Liver (tissue), 8 donors: ENCODE measurements at regions not wholly inside any gene's neighbourhood (a gene's known extent, or its start where the extent isn't known, plus 50 kb on each side); places are given as distances from the start of the nearest gene placed in this dataset.

ENCODE experiments used
- DNase-seq: peaks from one replicate; pipeline ENCODE4 v3.0.0-alpha.2; 2017; ENCODE audit warnings: low spot score
- H3K27ac ChIP-seq, 2 donors: one replicate each; pipeline ENCODE4 v1.7.0; 2013; ENCODE audit warnings: inconsistent platforms in 2 of 2, low read length in 2 of 2, control low read depth in 1 of 2, low read depth in 1 of 2, mild to moderate bottlenecking in 1 of 2
- H3K27me3 ChIP-seq, 4 donors: one replicate each; pipeline versions ENCODE4 v1.6.1 to v1.7.0; 2013; ENCODE audit warnings: low read length in 3 of 4, inconsistent platforms in 1 of 4, mild to moderate bottlenecking in 1 of 4, moderate library complexity in 1 of 4; ENCODE audit not compliant: control insufficient read depth in 4 of 4, insufficient read depth in 4 of 4
- H3K36me3 ChIP-seq, 4 donors: one replicate each; pipeline versions ENCODE4 v1.6.1 to v1.7.0; 2013; ENCODE audit warnings: low read length in 3 of 4, mild to moderate bottlenecking in 3 of 4, low read depth in 1 of 4, moderate library complexity in 1 of 4; ENCODE audit not compliant: control insufficient read depth in 4 of 4, insufficient read depth in 3 of 4
- H3K4me1 ChIP-seq, 4 donors: one replicate each; pipeline versions ENCODE4 v1.6.1 to v1.7.0; 2013; ENCODE audit warnings: low read length in 3 of 4, mild to moderate bottlenecking in 3 of 4, moderate library complexity in 1 of 4; ENCODE audit not compliant: control insufficient read depth in 4 of 4, insufficient read depth in 4 of 4
- H3K4me3 ChIP-seq, 3 donors: one replicate each; pipeline versions ENCODE4 v1.6.1 to v1.7.0; 2013; ENCODE audit warnings: low read length in 3 of 3, control low read depth in 1 of 3, low read depth in 1 of 3, mild to moderate bottlenecking in 1 of 3
- H3K9ac ChIP-seq, 2 donors: one replicate each; pipeline ENCODE4 v1.7.0; 2013; ENCODE audit warnings: low read length in 2 of 2, mild to moderate bottlenecking in 2 of 2, moderate library complexity in 2 of 2, control low read depth in 1 of 2, low read depth in 1 of 2
- H3K9me3 ChIP-seq, 4 donors: one replicate each; pipeline versions ENCODE4 v1.6.1 to v1.7.0; 2013; ENCODE audit warnings: low read length in 3 of 4; ENCODE audit not compliant: control insufficient read depth in 4 of 4
- EGR1 ChIP-seq, 2 donors: IDR thresholded peaks; 2 replicates each; pipeline ENCODE4 v1.6.1; 2016 to 2018; ENCODE audit warnings: antibody characterized with exemption in 2 of 2, low read depth in 2 of 2
- FOXA1 ChIP-seq: IDR thresholded peaks from 2 replicates; pipeline ENCODE4 v1.6.1; 2016; ENCODE audit warnings: antibody characterized with exemption
- FOXA2 ChIP-seq: IDR thresholded peaks from 2 replicates; pipeline ENCODE4 v1.6.1; 2016; ENCODE audit warnings: antibody characterized with exemption
- GABPA ChIP-seq, 2 donors: IDR thresholded peaks in 1 of 2; conservative IDR thresholded peaks in 1 of 2; 2 replicates each; pipeline ENCODE4 v1.6.1; 2016; ENCODE audit warnings: antibody characterized with exemption in 2 of 2, mild to moderate bottlenecking in 1 of 2, moderate library complexity in 1 of 2
- HNF4A ChIP-seq, 2 donors: conservative IDR thresholded peaks; 2 replicates each; pipeline ENCODE4 v1.6.1; 2016; ENCODE audit warnings: antibody characterized with exemption in 2 of 2, mild to moderate bottlenecking in 2 of 2
- HNF4G ChIP-seq: IDR thresholded peaks from 2 replicates; pipeline ENCODE4 v1.6.1; 2016; ENCODE audit warnings: antibody characterized with exemption
- JUND ChIP-seq, 2 donors: IDR thresholded peaks; 2 replicates each; pipeline ENCODE4 v1.6.1; 2016; ENCODE audit warnings: antibody characterized with exemption in 2 of 2
- NR2F2 ChIP-seq: IDR thresholded peaks from 2 replicates; pipeline ENCODE4 v1.6.1; 2016; ENCODE audit warnings: antibody characterized with exemption
- RAD21 ChIP-seq, 2 donors: IDR thresholded peaks; 2 replicates each; pipeline ENCODE4 v1.6.1; 2016; ENCODE audit warnings: antibody characterized with exemption in 2 of 2, mild to moderate bottlenecking in 2 of 2
- RXRA ChIP-seq, 2 donors: IDR thresholded peaks; 2 replicates each; pipeline ENCODE4 v1.6.1; 2017 to 2018; ENCODE audit warnings: antibody characterized with exemption in 2 of 2, mild to moderate bottlenecking in 1 of 2
- SP1 ChIP-seq: IDR thresholded peaks from 2 replicates; pipeline ENCODE4 v1.6.1; 2018; ENCODE audit warnings: antibody characterized with exemption, mild to moderate bottlenecking
- TAF1 ChIP-seq: conservative IDR thresholded peaks from 2 replicates; pipeline ENCODE4 v1.6.1; 2016; ENCODE audit warnings: antibody characterized with exemption, mild to moderate bottlenecking
- YY1 ChIP-seq: IDR thresholded peaks from 2 replicates; pipeline ENCODE4 v1.6.1; 2016; ENCODE audit warnings: antibody characterized with exemption, mild to moderate bottlenecking
- WGBS: extraction: QIAGEN DNeasy Blood & Tissue Kit; methylation state at CpG from one replicate; pipeline ENCODE4 v1.1.7; 2013; 5-methylcytosine and 5-hydroxymethylcytosine counted together
- TF ChIP-seq, protein P1 (sequence below): IDR thresholded peaks from 2 replicates; pipeline ENCODE4 v1.6.1; 2016; ENCODE audit warnings: antibody characterized with exemption, mild to moderate bottlenecking
- TF ChIP-seq, protein P2 (sequence below): IDR thresholded peaks from 2 replicates; pipeline ENCODE4 v1.6.1; 2016; ENCODE audit warnings: antibody characterized with exemption
- TF ChIP-seq, protein P3 (sequence below): fragments of 150-350 bp; IDR thresholded peaks from 2 replicates; pipeline ENCODE4 v1.5.1; 2017; ENCODE audit warnings: improper control_type of control experiment, low read depth, low read length; ENCODE audit not compliant: missing input control
- TF ChIP-seq, protein P4 (sequence below): IDR thresholded peaks from 2 replicates; pipeline ENCODE4 v1.6.1; 2016; ENCODE audit warnings: antibody characterized with exemption
- donor health status: healthy.
- donor health status: healthy.
- donor health status: healthy.
- donor health status: healthy.
- donor health status: healthy.

DNA sequence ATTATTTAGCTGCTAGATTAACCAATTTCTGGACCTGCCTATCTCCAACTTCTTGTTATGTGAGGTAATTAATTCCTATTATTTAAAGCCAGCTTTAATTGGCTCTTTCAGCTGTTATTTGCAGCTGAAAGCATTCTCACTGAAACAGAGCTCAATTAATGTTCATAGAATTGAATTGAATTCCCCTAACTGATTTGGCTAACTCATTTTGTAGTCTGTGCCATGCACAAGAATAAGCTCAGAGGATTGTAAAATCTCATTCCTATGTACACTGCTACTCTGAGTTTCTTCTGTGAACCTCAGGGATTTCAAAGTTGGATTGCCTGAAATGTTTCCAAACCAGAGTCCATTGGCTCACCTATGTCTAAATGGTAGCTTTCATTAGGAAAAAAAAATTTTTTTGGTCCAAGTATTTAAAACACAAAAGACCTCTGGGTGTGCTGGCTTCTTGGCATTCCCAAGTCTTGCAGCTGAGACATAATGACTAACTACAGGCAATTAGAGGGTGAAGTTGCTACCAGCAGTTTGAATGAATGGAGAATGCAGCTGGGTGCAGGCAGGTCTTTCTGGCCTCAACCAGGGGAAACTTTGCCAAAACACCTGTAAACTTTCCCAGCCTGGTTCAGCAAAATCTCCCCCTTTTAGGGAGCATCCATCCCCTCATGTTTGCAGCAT lies 134.3 kb downstream of the EDEM1 start (continued):
- no peak for TF ChIP-seq EGR1 (IDR thresholded peaks at IDR 0.05; ENCODE audit: low read depth in 2 of 2)

DNA sequence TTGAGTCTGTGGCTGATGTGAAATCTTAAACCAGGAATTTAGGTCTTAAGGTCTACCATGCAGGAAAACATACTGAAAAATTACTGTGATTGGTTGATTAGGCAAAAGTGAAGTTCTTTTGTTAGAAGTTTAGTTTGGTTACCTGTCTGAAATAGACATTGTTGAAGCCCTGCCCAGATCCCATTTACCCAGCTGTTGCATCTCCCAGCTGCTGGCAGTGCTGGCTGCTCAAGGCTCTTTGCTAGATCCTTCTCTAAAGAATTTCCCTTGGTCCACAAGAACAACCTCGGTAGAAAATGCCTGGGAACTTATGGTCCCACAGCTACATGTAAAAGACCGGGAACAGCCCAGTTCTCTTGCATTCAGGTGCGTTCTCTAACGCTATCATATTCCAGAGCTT lies 137.3 kb downstream of the EDEM1 start:
- Histone ChIP-seq H3K27ac (no peak overlapping the region), H3K9me3 (no peaks in the 10 kb centered on the region), H3K9ac (no peak overlapping the region), H3K36me3 (no peaks in the 10 kb centered on the region), H3K27me3 (peaks cover 0 to 3% (median 0%) of the 10 kb centered on the region in 4 donors), H3K4me1 (no peaks in the 10 kb centered on the region), H3K4me3 (no peak overlapping the region)
- DNase-seq: no peak
- TF ChIP-seq EGR1 (IDR thresholded peaks at IDR 0.05; ENCODE audit: low read depth in 2 of 2) (no peak), SP1 (no peak), GABPA (IDR thresholded peaks at IDR 0.05 in 1 of 2, conservative IDR thresholded peaks at IDR 0.05 in 1 of 2) (no peak), FOXA2 (no peak), HNF4G (no peak), NR2F2 (no peak), RAD21 (IDR thresholded peaks at IDR 0.05) (no peak), RXRA (IDR thresholded peaks at IDR 0.05) (no peak), YY1 (no peak), JUND (IDR thresholded peaks at IDR 0.05) (no peak), HNF4A (conservative IDR thresholded peaks at IDR 0.05) (no peak), TAF1 (no peak), FOXA1 (no peak)
- TF ChIP-seq, protein P1, sequence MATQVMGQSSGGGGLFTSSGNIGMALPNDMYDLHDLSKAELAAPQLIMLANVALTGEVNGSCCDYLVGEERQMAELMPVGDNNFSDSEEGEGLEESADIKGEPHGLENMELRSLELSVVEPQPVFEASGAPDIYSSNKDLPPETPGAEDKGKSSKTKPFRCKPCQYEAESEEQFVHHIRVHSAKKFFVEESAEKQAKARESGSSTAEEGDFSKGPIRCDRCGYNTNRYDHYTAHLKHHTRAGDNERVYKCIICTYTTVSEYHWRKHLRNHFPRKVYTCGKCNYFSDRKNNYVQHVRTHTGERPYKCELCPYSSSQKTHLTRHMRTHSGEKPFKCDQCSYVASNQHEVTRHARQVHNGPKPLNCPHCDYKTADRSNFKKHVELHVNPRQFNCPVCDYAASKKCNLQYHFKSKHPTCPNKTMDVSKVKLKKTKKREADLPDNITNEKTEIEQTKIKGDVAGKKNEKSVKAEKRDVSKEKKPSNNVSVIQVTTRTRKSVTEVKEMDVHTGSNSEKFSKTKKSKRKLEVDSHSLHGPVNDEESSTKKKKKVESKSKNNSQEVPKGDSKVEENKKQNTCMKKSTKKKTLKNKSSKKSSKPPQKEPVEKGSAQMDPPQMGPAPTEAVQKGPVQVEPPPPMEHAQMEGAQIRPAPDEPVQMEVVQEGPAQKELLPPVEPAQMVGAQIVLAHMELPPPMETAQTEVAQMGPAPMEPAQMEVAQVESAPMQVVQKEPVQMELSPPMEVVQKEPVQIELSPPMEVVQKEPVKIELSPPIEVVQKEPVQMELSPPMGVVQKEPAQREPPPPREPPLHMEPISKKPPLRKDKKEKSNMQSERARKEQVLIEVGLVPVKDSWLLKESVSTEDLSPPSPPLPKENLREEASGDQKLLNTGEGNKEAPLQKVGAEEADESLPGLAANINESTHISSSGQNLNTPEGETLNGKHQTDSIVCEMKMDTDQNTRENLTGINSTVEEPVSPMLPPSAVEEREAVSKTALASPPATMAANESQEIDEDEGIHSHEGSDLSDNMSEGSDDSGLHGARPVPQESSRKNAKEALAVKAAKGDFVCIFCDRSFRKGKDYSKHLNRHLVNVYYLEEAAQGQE: no peak
- TF ChIP-seq, protein P2, sequence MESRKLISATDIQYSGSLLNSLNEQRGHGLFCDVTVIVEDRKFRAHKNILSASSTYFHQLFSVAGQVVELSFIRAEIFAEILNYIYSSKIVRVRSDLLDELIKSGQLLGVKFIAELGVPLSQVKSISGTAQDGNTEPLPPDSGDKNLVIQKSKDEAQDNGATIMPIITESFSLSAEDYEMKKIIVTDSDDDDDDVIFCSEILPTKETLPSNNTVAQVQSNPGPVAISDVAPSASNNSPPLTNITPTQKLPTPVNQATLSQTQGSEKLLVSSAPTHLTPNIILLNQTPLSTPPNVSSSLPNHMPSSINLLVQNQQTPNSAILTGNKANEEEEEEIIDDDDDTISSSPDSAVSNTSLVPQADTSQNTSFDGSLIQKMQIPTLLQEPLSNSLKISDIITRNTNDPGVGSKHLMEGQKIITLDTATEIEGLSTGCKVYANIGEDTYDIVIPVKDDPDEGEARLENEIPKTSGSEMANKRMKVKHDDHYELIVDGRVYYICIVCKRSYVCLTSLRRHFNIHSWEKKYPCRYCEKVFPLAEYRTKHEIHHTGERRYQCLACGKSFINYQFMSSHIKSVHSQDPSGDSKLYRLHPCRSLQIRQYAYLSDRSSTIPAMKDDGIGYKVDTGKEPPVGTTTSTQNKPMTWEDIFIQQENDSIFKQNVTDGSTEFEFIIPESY: no peak
- TF ChIP-seq, protein P3, sequence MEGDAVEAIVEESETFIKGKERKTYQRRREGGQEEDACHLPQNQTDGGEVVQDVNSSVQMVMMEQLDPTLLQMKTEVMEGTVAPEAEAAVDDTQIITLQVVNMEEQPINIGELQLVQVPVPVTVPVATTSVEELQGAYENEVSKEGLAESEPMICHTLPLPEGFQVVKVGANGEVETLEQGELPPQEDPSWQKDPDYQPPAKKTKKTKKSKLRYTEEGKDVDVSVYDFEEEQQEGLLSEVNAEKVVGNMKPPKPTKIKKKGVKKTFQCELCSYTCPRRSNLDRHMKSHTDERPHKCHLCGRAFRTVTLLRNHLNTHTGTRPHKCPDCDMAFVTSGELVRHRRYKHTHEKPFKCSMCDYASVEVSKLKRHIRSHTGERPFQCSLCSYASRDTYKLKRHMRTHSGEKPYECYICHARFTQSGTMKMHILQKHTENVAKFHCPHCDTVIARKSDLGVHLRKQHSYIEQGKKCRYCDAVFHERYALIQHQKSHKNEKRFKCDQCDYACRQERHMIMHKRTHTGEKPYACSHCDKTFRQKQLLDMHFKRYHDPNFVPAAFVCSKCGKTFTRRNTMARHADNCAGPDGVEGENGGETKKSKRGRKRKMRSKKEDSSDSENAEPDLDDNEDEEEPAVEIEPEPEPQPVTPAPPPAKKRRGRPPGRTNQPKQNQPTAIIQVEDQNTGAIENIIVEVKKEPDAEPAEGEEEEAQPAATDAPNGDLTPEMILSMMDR: no peak
- TF ChIP-seq, protein P4, sequence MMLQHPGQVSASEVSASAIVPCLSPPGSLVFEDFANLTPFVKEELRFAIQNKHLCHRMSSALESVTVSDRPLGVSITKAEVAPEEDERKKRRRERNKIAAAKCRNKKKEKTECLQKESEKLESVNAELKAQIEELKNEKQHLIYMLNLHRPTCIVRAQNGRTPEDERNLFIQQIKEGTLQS: no peak
- 63% methylated on average over 4 of the region's 4 CpGs for WGBS
